Transverse colon (tissue), 3 donors: ENCODE measurements at regions not wholly inside any gene's neighbourhood (a gene's known extent, or its start where the extent isn't known, plus 50 kb on each side); places are given as distances from the start of the nearest gene placed in this dataset.

Source experiments
- CTCF ChIP-seq, 5 experiments: fragments of 200-600 bp in 3 of 5; fragments of 450-650 bp in 2 of 5; sonication (generic) in 3 of 5; IDR thresholded peaks; 1 replicate in 2 of 5; 2 replicates in 3 of 5; pipeline ENCODE4 v1.5.1; 2016 to 2017; ENCODE audit warnings: antibody characterized with exemption in 5 of 5, inconsistent platforms in 3 of 5, mild to moderate bottlenecking in 2 of 5, moderate library complexity in 1 of 5
- POLR2A ChIP-seq: fragments of 450-650 bp; IDR thresholded peaks from one replicate; pipeline ENCODE4 v1.6.1; 2016; ENCODE audit warnings: antibody characterized with exemption, mild to moderate bottlenecking, moderate library complexity

- TF ChIP-seq CTCF (IDR thresholded peaks at IDR 0.05), result no peak
- no peak for TF ChIP-seq POLR2A
Measured at GRCh38 chr2:145807554-145807953, 1287.6 kb upstream of the ZEB2 start.
